AG09319 (cell line): ENCODE measurements at regions not wholly inside any gene's neighbourhood (a gene's known extent, or its start where the extent isn't known, plus 50 kb on each side); places are given as distances from the start of the nearest gene placed in this dataset.

Experiments
- DNase-seq: peaks from one replicate; pipeline ENCODE4 v3.0.0-alpha.2; 2010; ENCODE audit warnings: low read depth; ENCODE audit errors: extremely low read depth
- TF ChIP-seq, protein P1 (sequence below): IDR thresholded peaks from 2 replicates; pipeline ENCODE4 v1.5.1; 2011; ENCODE audit warnings: low read depth, mild to moderate bottlenecking, inconsistent platforms, low read length, moderate library complexity

GRCh38 chr14:71304690-71305089 lies 397.4 kb downstream of the PCNX1 start:
- DNase-seq: no peak
- TF ChIP-seq, protein P1, sequence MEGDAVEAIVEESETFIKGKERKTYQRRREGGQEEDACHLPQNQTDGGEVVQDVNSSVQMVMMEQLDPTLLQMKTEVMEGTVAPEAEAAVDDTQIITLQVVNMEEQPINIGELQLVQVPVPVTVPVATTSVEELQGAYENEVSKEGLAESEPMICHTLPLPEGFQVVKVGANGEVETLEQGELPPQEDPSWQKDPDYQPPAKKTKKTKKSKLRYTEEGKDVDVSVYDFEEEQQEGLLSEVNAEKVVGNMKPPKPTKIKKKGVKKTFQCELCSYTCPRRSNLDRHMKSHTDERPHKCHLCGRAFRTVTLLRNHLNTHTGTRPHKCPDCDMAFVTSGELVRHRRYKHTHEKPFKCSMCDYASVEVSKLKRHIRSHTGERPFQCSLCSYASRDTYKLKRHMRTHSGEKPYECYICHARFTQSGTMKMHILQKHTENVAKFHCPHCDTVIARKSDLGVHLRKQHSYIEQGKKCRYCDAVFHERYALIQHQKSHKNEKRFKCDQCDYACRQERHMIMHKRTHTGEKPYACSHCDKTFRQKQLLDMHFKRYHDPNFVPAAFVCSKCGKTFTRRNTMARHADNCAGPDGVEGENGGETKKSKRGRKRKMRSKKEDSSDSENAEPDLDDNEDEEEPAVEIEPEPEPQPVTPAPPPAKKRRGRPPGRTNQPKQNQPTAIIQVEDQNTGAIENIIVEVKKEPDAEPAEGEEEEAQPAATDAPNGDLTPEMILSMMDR: no peak

DNA sequence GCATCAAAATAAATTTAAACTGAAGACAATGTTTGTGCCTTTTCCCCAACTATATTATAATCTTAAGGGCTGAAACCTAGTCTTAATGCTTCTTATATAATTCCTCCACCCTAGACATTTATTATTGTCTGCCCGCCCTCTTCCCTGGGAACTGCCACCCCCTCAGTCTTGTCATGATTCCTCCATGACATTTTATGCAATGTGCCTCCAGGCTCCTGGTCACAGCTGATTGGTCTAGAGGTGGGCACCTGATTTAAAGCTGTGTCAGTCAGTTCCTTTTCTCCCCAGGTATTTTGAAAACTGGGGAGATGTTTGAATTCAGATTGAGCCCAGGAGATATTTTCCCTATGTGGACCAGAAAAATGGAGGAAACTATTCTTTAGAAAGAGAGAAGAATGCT lies 401.4 kb downstream of the PCNX1 start:
- DNase-seq: no peak
- TF ChIP-seq, protein P1: no peak

- TF ChIP-seq, protein P1: no peak
- no peak for DNase-seq
Measured at GRCh38 chr14:71309756-71310155, 402.5 kb downstream of the PCNX1 start.

GRCh38 chr14:71311061-71311460 lies 403.8 kb downstream of the PCNX1 start:
- TF ChIP-seq, protein P1: no peak
- no peak for DNase-seq

- TF ChIP-seq, protein P1: no peak
- DNase-seq: no peak
Measured at GRCh38 chr14:71314717-71315116, 407.5 kb downstream of the PCNX1 start.

DNA sequence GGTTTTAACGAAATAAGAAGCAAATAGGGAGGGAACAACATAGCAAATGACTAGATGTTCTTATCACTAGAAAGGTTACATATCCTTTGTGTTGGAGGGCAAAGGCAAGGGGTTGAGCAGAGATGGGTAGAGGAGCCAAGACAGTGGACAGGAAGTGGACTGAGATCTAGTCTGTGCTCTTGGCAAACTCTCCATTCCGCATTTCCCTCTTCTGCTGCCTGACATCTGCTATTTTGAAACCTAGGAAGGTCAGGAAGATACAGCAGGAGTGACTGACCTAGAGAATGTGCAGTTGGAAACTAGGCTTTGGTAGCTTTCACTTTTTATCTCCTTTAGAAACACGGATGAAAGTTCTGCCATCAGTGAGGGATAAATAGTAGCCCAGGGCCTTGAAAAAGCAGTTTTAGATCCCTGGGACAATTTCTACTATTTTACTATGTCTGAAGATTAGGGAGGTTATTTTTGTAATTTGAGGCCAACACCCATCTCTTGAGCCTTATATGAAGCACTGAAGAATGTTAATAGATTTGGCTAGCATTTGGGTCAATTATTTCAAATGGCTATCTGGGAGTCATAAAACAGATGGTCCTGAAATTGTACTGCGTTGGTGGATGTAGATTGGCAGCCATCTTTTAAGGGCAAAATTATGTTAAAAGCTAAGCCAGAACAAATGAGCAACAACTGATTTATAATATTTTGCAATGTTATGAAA lies 410.3 kb downstream of the PCNX1 start:
- TF ChIP-seq, protein P1: no peak
- no peak for DNase-seq

GRCh38 chr14:71318097-71318459 lies 410.8 kb downstream of the PCNX1 start:
- DNase-seq: no peak
- TF ChIP-seq, protein P1: no peak
